ENCODE measurements at regions not wholly inside any gene's neighbourhood (a gene's known extent, or its start where the extent isn't known, plus 50 kb on each side); places are given as distances from the start of the nearest gene placed in this dataset.

DNA sequence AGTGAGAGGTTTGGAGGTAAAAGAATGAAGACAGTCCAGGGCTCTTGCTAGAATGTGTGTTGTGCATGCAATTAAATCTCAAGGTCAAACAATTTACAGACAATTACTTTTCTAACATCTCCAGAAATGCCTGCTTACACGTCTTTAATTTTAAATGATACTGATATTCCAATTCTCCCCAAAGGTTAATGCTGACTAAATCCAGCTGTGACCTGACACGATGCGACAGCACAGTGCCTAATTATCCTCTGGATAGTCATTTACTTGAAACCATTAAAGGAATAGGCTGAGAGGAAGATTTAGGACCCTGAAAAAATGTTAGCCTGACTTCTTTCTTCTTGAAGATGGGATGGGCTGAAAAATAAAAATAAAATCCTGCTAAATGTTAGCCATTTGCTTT is 178.2 kb upstream of the MMS22L start (continued):
- no peak for TF ChIP-seq NFYA (IDR thresholded peaks at IDR 0.05; ENCODE audit: borderline replicate concordance, low read depth, low read length)
- no peak for TF ChIP-seq SMC3 (IDR thresholded peaks at IDR 0.05; ENCODE audit: borderline replicate concordance, low read length)
- TF ChIP-seq, protein P1, sequence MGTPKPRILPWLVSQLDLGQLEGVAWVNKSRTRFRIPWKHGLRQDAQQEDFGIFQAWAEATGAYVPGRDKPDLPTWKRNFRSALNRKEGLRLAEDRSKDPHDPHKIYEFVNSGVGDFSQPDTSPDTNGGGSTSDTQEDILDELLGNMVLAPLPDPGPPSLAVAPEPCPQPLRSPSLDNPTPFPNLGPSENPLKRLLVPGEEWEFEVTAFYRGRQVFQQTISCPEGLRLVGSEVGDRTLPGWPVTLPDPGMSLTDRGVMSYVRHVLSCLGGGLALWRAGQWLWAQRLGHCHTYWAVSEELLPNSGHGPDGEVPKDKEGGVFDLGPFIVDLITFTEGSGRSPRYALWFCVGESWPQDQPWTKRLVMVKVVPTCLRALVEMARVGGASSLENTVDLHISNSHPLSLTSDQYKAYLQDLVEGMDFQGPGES (IDR thresholded peaks at IDR 0.05): no peak
- TF ChIP-seq, protein P2, sequence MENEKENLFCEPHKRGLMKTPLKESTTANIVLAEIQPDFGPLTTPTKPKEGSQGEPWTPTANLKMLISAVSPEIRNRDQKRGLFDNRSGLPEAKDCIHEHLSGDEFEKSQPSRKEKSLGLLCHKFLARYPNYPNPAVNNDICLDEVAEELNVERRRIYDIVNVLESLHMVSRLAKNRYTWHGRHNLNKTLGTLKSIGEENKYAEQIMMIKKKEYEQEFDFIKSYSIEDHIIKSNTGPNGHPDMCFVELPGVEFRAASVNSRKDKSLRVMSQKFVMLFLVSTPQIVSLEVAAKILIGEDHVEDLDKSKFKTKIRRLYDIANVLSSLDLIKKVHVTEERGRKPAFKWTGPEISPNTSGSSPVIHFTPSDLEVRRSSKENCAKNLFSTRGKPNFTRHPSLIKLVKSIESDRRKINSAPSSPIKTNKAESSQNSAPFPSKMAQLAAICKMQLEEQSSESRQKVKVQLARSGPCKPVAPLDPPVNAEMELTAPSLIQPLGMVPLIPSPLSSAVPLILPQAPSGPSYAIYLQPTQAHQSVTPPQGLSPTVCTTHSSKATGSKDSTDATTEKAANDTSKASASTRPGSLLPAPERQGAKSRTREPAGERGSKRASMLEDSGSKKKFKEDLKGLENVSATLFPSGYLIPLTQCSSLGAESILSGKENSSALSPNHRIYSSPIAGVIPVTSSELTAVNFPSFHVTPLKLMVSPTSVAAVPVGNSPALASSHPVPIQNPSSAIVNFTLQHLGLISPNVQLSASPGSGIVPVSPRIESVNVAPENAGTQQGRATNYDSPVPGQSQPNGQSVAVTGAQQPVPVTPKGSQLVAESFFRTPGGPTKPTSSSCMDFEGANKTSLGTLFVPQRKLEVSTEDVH (IDR thresholded peaks at IDR 0.05; ENCODE audit: low read depth, partially characterized antibody): no peak
- TF ChIP-seq JUND (IDR thresholded peaks at IDR 0.05; ENCODE audit: low read depth, low read length): no peak
- TF ChIP-seq RAD51 (IDR thresholded peaks at IDR 0.05): no peak
- no peak for TF ChIP-seq EP300 (IDR thresholded peaks at IDR 0.05; ENCODE audit: borderline replicate concordance in 1 of 2, control insufficient read depth in 1 of 2, low read depth in 2 of 2, low read length in 2 of 2)

DNA sequence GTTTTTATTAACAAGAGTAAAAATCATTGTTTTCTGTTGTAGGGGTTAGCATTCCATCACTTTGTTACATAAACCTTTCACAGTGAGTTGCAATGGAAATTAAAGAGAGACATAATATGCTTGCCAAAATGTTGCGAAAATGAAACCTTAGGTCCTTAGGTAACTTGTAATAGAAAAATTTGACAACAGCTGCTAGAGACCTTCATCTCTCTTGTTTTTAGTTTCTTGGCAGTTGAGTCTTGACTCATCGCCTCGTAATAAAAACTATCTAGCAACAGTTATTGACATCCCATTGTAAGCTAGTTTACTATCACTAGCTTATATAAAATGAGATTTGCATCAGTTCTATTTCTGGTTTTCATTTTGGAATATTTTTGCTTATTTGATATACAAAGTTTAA is 179.0 kb upstream of the MMS22L start:
- in situ Hi-C loops (cut with MboI) (no loop called here), intact Hi-C loops (cut with micrococcal nuclease; ENCODE audit: unreplicated experiment) (no loop called here)
- no peak overlapping the region for H3K27ac ChIP-seq (ENCODE audit: control insufficient read depth, insufficient read depth)
- ChIA-PET CTCF (no interaction called here), SMC1A (ENCODE audit: uncharacterized antibody, unreplicated experiment) (no interaction called here), POLR2A (no interaction called here), RAD21 (ENCODE audit: unreplicated experiment) (no interaction called here)
- no peaks in the 10 kb centered on the region for H4K20me1 ChIP-seq (ENCODE audit: control insufficient read depth, insufficient read depth)
- 29% methylated on average over 3 of the region's 3 CpGs for WGBS (ENCODE audit: insufficient coverage, insufficient replicate concordance, low lambda C conversion rate, missing lambda C conversion rate)
- no peaks in the 10 kb centered on the region for H3K27me3 ChIP-seq (replicated peaks in 1 of 2; ENCODE audit: control insufficient read depth in 2 of 2, insufficient read depth in 2 of 2, low read length in 1 of 2)
- no peak overlapping the region for H3K4me3 ChIP-seq
- DNase-seq (ENCODE audit: low read depth, low spot score): no peak
- H3K79me2 ChIP-seq (ENCODE audit: control insufficient read depth, insufficient read depth, low read length): no peaks in the 10 kb centered on the region
- no peak overlapping the region for H3K4me2 ChIP-seq (ENCODE audit: control insufficient read depth, insufficient read depth)
- BruUV-seq (replicated peaks): no TSS peak
- H3K4me1 ChIP-seq (ENCODE audit: control insufficient read depth, insufficient read depth, low read length): no peaks in the 10 kb centered on the region
- H2AFZ ChIP-seq (ENCODE audit: control insufficient read depth, low read depth, low read length): no peak overlapping the region
- no peak for ATAC-seq
- no peak overlapping the region for H3K9ac ChIP-seq (ENCODE audit: control insufficient read depth, insufficient read depth, low read length)
- no peaks in the 10 kb centered on the region for H3K36me3 ChIP-seq (ENCODE audit: control insufficient read depth in 2 of 2, insufficient read depth in 2 of 2, low read length in 1 of 2)
- no peaks in the 10 kb centered on the region for H3K9me3 ChIP-seq (replicated peaks; ENCODE audit: control insufficient read depth, insufficient read depth, low read length)
- no peak for FAIRE-seq
- TF ChIP-seq ESRRA (IDR thresholded peaks at IDR 0.05; ENCODE audit: low read length) (no peak), ZNF24 (IDR thresholded peaks at IDR 0.05) (no peak), FOXK2 (IDR thresholded peaks at IDR 0.05) (no peak), SP1 (IDR thresholded peaks at IDR 0.05; ENCODE audit: low read depth, low read length) (no peak), KAT2A (conservative IDR thresholded peaks at IDR 0.05; ENCODE audit: control insufficient read depth, low read depth, low read length) (no peak), JUND (IDR thresholded peaks at IDR 0.05; ENCODE audit: low read depth, low read length) (no peak), SMC3 (IDR thresholded peaks at IDR 0.05; ENCODE audit: borderline replicate concordance, low read length) (no peak), CBX3 (IDR thresholded peaks at IDR 0.05; ENCODE audit: borderline replicate concordance, low read depth) (no peak), TCF7 (IDR thresholded peaks at IDR 0.05; ENCODE audit: borderline replicate concordance) (no peak), CREM (IDR thresholded peaks at IDR 0.05; ENCODE audit: low read depth) (no peak), CHD1 (IDR thresholded peaks at IDR 0.05; ENCODE audit: low read depth, low read length) (no peak), SIN3A (IDR thresholded peaks at IDR 0.05; ENCODE audit: low read depth, low read length) (no peak), HDGF (IDR thresholded peaks at IDR 0.05) (no peak)
- TF ChIP-seq, protein P3, sequence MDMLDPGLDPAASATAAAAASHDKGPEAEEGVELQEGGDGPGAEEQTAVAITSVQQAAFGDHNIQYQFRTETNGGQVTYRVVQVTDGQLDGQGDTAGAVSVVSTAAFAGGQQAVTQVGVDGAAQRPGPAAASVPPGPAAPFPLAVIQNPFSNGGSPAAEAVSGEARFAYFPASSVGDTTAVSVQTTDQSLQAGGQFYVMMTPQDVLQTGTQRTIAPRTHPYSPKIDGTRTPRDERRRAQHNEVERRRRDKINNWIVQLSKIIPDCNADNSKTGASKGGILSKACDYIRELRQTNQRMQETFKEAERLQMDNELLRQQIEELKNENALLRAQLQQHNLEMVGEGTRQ (IDR thresholded peaks at IDR 0.05; ENCODE audit: borderline replicate concordance, low read depth, low read length): no peak
- TF ChIP-seq, protein P4, sequence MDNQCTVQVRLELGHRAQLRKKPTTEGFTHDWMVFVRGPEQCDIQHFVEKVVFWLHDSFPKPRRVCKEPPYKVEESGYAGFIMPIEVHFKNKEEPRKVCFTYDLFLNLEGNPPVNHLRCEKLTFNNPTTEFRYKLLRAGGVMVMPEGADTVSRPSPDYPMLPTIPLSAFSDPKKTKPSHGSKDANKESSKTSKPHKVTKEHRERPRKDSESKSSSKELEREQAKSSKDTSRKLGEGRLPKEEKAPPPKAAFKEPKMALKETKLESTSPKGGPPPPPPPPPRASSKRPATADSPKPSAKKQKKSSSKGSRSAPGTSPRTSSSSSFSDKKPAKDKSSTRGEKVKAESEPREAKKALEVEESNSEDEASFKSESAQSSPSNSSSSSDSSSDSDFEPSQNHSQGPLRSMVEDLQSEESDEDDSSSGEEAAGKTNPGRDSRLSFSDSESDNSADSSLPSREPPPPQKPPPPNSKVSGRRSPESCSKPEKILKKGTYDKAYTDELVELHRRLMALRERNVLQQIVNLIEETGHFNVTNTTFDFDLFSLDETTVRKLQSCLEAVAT (IDR thresholded peaks at IDR 0.05): no peak

All from GM12878 (cell line).